ENCODE measurements at regions not wholly inside any gene's neighbourhood (a gene's known extent, or its start where the extent isn't known, plus 50 kb on each side); places are given as distances from the start of the nearest gene placed in this dataset.

- H3K27me3 ChIP-seq (replicated peaks; ENCODE audit: insufficient read depth) = no peaks in the 10 kb centered on the region
- H3K36me3 ChIP-seq = no peaks in the 10 kb centered on the region
- ATAC-seq (ENCODE audit: insufficient number of reproducible peaks, low FRiP score, low read depth) (no peak), DNase-seq (ENCODE audit: low spot score) (no peak)
- no peak overlapping the region for H3K27ac ChIP-seq
- no peaks in the 10 kb centered on the region for H3K9me3 ChIP-seq
- TF ChIP-seq, protein P1, sequence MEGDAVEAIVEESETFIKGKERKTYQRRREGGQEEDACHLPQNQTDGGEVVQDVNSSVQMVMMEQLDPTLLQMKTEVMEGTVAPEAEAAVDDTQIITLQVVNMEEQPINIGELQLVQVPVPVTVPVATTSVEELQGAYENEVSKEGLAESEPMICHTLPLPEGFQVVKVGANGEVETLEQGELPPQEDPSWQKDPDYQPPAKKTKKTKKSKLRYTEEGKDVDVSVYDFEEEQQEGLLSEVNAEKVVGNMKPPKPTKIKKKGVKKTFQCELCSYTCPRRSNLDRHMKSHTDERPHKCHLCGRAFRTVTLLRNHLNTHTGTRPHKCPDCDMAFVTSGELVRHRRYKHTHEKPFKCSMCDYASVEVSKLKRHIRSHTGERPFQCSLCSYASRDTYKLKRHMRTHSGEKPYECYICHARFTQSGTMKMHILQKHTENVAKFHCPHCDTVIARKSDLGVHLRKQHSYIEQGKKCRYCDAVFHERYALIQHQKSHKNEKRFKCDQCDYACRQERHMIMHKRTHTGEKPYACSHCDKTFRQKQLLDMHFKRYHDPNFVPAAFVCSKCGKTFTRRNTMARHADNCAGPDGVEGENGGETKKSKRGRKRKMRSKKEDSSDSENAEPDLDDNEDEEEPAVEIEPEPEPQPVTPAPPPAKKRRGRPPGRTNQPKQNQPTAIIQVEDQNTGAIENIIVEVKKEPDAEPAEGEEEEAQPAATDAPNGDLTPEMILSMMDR (IDR thresholded peaks at IDR 0.05) = no peak
- H3K4me3 ChIP-seq = no peak overlapping the region
- H3K4me1 ChIP-seq (ENCODE audit: control insufficient read depth in 1 of 2, low read depth in 2 of 2) = no peaks in the 10 kb centered on the region
Observed at GRCh38 chr7:22008087-22008486, 62.4 kb upstream of the CDCA7L start.

DNA sequence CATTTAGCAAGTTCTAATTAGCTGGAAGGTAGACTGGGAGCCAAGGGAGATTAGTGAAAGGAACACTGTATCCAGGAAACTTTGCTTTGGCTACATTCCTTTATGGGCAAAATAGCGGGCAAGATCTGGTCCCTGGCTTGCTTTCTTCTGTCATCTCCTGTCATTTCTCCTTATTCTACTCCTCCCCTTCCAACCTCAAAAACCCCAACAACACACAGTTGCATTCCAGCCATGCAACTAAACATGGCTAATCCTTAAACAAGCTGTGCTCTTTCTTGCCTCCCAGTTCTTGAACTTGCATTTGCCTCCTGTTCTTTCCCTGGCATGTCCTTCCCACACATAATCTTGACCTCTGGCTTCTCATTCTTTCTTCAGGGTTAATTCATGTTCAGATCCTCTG is 59.5 kb upstream of the CDCA7L start:
- Histone ChIP-seq H3K4me3 (no peak overlapping the region), H3K27ac (no peak overlapping the region), H3K9me3 (no peaks in the 10 kb centered on the region), H3K36me3 (no peaks in the 10 kb centered on the region), H3K4me1 (ENCODE audit: control insufficient read depth in 1 of 2, low read depth in 2 of 2) (no peaks in the 10 kb centered on the region), H3K27me3 (replicated peaks; ENCODE audit: insufficient read depth) (no peaks in the 10 kb centered on the region)
- ATAC-seq (ENCODE audit: insufficient number of reproducible peaks, low FRiP score, low read depth) = no peak
- TF ChIP-seq, protein P1 (IDR thresholded peaks at IDR 0.05) = no peak
- DNase-seq (ENCODE audit: low spot score) = no peak

GRCh38 chr7:22002726-22003125 is 57.0 kb upstream of the CDCA7L start:
- H3K36me3 ChIP-seq = no peaks in the 10 kb centered on the region
- no peak overlapping the region for H3K27ac ChIP-seq
- no peaks in the 10 kb centered on the region for H3K27me3 ChIP-seq (replicated peaks; ENCODE audit: insufficient read depth)
- H3K9me3 ChIP-seq = no peaks in the 10 kb centered on the region
- no peak overlapping the region for H3K4me3 ChIP-seq
- no peak for DNase-seq (ENCODE audit: low spot score)
- no peaks in the 10 kb centered on the region for H3K4me1 ChIP-seq (ENCODE audit: control insufficient read depth in 1 of 2, low read depth in 2 of 2)
- TF ChIP-seq, protein P1 (IDR thresholded peaks at IDR 0.05) = no peak
- no peak for ATAC-seq (ENCODE audit: insufficient number of reproducible peaks, low FRiP score, low read depth)

- TF ChIP-seq, protein P1 (IDR thresholded peaks at IDR 0.05) = peak; percentile 72
- Histone ChIP-seq H3K36me3 (no peaks in the 10 kb centered on the region), H3K9me3 (no peaks in the 10 kb centered on the region), H3K4me3 (no peak overlapping the region), H3K27ac (no peak overlapping the region), H3K4me1 (ENCODE audit: control insufficient read depth in 1 of 2, low read depth in 2 of 2) (no peaks in the 10 kb centered on the region), H3K27me3 (replicated peaks; ENCODE audit: insufficient read depth) (no peaks in the 10 kb centered on the region)
- ATAC-seq (ENCODE audit: insufficient number of reproducible peaks, low FRiP score, low read depth) (no peak), DNase-seq (ENCODE audit: low spot score) (no peak)
Observed at GRCh38 chr7:22001345-22002004, 55.8 kb upstream of the CDCA7L start.

- H3K27me3 ChIP-seq (replicated peaks; ENCODE audit: insufficient read depth) = no peaks in the 10 kb centered on the region
- TF ChIP-seq, protein P1 (IDR thresholded peaks at IDR 0.05) = no peak
- ATAC-seq (ENCODE audit: insufficient number of reproducible peaks, low FRiP score, low read depth) (no peak), DNase-seq (ENCODE audit: low spot score) (no peak)
- no peak overlapping the region for H3K4me3 ChIP-seq
- no peaks in the 10 kb centered on the region for H3K36me3 ChIP-seq
- H3K27ac ChIP-seq = no peak overlapping the region
- H3K4me1 ChIP-seq (ENCODE audit: control insufficient read depth in 1 of 2, low read depth in 2 of 2) = no peaks in the 10 kb centered on the region
- no peaks in the 10 kb centered on the region for H3K9me3 ChIP-seq
Observed at GRCh38 chr7:21999896-22000295, 54.2 kb upstream of the CDCA7L start.
